HG03097 (cell line): ENCODE measurements at regions not wholly inside any gene's neighbourhood (a gene's known extent, or its start where the extent isn't known, plus 50 kb on each side); places are given as distances from the start of the nearest gene placed in this dataset.

ENCODE experiments used
- ATAC-seq: cut with Tn5 transposase; IDR thresholded peaks from one replicate; pipeline ENCODE4 v1.9.1; 2021; ENCODE audit not compliant: unreplicated experiment, low FRiP score

GRCh38 chr9:108139900-108140299 is 650.3 kb upstream of the KLF4 start:
- no peak for ATAC-seq

GRCh38 chr9:108138516-108138915 is 648.9 kb upstream of the KLF4 start:
- ATAC-seq, result no peak

- ATAC-seq, result no peak
Measured at GRCh38 chr9:108136656-108137055, 647.1 kb upstream of the KLF4 start.

DNA sequence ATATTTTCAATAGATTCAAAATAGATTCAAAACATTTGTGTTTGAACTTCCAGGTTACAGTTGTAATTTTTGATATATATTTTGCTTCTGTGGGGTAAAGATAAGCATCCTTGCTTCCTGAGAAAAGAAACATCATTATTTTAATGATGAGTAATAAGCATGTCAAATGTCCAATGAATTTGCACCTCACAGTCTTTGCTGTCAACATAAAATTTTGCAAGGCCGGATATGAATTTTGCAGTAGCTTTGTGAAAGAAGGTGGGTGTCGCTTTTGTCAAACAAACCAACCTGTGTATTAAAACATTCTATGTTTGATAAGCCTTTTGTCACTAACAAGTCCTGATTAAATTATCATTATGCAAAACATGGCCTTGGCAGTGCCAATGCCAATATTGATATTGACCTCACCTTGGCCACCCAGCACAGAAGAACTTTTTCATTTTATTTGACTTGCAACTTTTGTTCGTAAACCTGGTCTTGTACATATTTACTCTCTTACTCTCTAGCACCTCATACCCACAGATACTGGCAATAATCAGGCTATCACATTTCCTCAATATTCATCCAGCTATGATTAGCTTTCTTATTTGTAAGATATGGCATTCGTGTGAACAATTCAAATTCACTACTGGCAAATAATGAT is 645.0 kb upstream of the KLF4 start:
- no peak for ATAC-seq

GRCh38 chr9:108133680-108134079 is 644.1 kb upstream of the KLF4 start:
- ATAC-seq, result no peak

GRCh38 chr9:108133101-108133500 is 643.5 kb upstream of the KLF4 start:
- no peak for ATAC-seq

DNA sequence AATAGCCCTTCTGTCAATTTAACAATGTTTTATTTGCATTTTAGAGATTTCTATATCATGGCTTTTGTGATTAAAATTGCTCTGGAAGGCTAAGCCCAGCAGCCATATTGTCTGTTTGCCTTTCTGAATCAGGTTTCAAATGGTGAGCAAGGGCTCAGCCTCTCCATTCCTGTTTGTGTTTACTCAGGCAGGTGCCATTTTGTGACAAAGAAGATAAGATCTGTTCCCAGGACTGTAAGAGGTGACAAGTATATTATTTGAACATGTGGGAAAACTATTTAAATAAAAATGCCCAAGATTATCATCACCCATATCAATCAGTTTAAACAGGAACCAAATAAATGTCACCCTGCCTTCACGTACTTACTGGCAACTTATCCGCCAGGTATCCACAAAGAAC is 641.3 kb upstream of the KLF4 start:
- ATAC-seq, result no peak

GRCh38 chr9:108125625-108126024 is 636.1 kb upstream of the KLF4 start:
- no peak for ATAC-seq

GRCh38 chr9:108119530-108120113 is 630.1 kb upstream of the KLF4 start:
- no peak for ATAC-seq

- no peak for ATAC-seq
Measured at GRCh38 chr9:108117795-108118194, 628.2 kb upstream of the KLF4 start.

DNA sequence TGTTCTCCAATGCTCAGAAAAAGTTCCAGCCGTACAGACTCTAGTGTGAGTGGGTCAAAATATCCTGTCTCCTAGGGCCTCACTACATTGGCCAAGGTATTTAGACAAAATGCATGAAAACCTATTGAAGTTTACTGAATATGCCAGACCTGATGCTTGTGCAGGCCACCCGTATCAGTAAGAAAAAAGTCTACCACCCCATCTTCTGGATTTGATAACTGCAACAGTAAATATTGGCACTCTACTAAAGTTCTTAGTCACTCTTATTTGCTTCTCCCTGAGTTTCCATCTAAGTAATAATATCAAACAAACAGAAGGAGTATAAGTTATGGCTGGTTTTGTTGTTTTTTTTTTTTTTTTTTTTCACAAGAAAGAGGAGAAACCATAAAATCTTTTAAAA is 627.7 kb upstream of the KLF4 start:
- no peak for ATAC-seq

GRCh38 chr9:108113596-108113995 is 624.0 kb upstream of the KLF4 start:
- no peak for ATAC-seq

DNA sequence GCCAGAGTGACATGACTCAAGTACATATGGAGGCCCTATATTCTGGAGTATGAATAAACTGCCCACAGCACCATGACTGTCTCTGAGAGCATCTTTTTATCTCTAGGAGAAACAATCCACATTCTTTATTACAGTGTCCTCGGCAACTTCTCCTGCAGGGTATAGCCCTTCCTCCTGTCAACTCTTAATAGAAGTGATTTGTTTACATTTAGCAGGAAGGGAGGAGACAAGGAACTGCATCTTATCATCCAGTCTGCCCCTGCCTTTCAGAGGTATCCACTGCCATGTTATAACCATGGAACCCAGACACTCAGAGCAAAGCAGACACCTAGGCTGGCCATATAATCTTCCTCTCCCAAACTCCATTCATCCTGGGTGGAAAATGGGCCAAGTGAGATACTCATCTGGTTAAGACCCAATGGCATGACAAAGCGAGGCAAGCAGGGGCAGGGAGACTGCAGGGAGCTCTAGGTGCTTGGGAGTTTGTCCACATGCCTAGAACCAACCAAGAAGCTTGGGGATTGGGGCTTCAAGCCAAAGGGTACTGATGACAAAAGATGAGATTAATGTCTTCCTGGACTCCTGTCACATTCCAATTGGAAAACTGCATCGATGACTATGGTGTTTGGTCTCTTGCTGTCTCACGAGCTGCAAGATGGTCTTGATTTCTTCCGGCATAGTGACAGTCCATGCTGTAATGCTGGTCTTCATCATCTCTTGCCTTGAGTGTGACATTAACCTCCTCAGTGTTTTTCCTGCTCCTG is 620.5 kb upstream of the KLF4 start:
- no peak for ATAC-seq

DNA sequence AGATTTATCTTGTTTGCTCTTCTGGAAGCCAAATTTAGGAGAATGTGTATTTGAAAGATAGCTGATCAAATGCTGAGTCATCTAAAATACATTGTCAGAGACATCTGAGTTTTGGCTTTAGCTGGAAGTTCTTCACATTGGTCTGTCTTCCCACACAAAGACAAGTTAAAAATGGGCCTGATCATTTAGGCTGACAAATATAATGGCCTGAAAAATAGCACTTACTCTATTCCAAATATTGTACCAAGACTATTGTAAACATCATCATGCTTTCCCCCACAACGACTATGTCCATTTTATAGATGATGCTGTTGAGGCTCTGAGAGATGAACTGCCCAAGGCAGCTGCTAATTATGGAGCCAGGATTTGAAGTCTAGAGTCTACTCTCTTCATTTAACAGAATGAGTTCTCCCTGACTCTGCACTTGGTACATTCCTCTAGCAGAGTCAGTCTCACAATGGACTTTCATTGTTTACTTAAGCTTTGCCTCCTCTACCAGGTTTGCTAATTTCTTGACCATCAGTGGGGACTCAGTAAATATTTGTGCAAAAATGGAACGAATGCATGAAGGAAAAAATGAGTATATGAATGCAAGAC is 619.4 kb upstream of the KLF4 start:
- ATAC-seq, result no peak

DNA sequence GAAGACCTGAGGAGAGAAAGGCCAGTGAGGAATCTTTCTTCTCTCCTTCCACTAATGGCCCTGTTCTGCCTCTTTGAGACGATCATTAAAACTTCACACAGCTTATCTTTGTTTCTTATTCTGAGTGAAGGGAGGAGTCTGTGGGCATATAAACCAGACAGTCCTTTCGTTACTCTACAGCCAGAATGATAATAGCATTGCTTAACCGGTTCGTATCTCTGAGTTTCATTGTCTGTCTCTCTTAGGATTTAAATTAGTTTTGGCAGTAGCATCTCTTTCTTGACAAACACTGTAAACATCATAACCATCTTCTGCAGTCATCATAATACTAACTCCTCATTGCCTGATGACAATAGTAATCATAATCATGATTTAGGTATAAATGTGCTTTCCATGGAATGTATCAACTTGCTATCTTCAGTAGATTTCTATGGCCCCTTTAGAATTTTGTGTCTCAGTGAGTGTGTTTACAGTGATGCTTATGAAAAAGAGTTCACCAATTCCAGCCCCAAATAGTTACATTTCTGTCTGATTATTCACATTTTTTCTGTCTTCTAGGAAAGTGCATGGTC is 618.8 kb upstream of the KLF4 start:
- ATAC-seq, result no peak

- ATAC-seq, result no peak
Measured at GRCh38 chr9:108105885-108106284, 616.3 kb upstream of the KLF4 start.

GRCh38 chr9:108104991-108105390 is 615.4 kb upstream of the KLF4 start:
- ATAC-seq, result no peak

- ATAC-seq, result no peak
Measured at GRCh38 chr9:108103046-108103693, 613.6 kb upstream of the KLF4 start.

DNA sequence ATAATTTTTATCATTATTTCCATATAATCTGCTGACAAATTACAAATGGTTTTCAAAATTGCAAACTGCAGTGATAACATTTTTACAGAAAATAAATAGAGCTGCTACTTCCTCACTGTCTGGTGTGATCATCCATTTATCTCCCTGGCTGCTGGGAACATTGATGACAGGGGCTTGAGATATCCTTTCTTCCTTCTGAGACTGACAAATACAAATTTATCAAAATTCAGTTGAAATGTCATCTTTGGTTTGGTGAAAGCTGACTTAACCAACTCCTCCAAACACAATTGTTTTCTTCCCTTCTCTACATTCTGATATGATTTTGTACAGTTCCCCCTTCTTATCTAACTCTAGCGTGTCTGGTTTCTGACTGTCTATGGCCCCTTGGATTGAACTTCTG is 611.8 kb upstream of the KLF4 start:
- ATAC-seq, result no peak

DNA sequence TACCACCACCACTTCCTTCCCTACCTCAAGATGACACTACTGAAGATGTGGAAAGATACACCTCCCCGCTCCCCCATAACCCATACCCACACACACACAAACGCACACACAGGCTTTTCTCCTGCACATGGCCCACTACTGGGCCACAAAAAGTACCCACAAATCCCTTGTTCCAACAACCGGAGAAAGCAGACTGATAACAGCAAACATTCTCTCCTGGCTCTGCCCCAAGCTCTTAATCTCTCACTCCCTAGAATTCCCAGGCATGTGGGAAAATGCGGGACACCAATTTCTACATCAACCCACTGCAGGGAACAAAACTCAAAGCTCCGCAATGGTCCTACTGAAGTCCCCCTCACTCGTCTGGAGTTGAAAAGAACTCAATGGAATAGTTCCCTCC is 611.0 kb upstream of the KLF4 start:
- no peak for ATAC-seq

DNA sequence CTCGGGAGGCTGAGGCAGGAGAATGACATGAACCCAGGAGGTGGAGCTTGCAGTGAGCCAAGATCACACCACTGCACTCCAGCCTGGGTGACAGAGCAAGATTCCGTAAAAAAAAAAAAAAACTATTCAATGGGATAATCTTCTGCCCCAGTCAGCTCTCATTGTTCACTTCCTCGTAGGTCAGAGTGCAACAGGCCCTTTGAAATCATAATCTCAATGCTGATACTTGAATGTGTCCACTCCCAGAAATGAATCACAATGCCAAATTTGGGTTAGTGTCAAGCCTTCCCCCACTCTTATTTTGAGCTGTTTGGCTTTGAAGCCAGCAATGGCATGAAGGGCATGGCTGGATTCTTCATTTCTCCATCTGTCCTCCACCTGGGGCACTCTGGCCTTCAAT is 610.3 kb upstream of the KLF4 start:
- ATAC-seq, result no peak
